ENCODE measurements at regions not wholly inside any gene's neighbourhood (a gene's known extent, or its start where the extent isn't known, plus 50 kb on each side); places are given as distances from the start of the nearest gene placed in this dataset.

DNA sequence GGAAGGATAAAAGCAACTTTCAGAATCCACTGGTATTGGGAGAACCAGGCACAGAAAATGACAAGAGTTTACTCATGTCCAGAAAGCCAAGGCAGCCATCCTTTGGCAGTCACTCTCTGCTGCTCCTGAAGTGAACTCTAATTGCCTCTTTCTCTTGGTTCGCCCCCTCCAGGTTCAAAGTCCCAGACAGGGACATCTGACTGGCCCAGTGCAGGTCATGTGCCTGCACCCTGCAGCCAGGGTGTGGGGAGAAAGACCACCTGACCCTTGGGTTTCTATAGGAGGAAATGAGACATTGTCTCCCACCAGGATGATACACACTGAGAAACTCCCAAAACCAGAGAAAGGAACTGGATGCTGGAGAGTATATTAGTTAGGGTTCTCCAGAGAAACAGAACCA, 103.9 kb upstream of the SYT6 start:
- TF ChIP-seq, protein P1, sequence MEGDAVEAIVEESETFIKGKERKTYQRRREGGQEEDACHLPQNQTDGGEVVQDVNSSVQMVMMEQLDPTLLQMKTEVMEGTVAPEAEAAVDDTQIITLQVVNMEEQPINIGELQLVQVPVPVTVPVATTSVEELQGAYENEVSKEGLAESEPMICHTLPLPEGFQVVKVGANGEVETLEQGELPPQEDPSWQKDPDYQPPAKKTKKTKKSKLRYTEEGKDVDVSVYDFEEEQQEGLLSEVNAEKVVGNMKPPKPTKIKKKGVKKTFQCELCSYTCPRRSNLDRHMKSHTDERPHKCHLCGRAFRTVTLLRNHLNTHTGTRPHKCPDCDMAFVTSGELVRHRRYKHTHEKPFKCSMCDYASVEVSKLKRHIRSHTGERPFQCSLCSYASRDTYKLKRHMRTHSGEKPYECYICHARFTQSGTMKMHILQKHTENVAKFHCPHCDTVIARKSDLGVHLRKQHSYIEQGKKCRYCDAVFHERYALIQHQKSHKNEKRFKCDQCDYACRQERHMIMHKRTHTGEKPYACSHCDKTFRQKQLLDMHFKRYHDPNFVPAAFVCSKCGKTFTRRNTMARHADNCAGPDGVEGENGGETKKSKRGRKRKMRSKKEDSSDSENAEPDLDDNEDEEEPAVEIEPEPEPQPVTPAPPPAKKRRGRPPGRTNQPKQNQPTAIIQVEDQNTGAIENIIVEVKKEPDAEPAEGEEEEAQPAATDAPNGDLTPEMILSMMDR (IDR thresholded peaks at IDR 0.05) = no peak
- TF ChIP-seq ZFX (IDR thresholded peaks at IDR 0.05; ENCODE audit: borderline replicate concordance) = no peak

Measured in 22Rv1 (cell line).